H9 (cell line): ENCODE measurements at regions not wholly inside any gene's neighbourhood (a gene's known extent, or its start where the extent isn't known, plus 50 kb on each side); places are given as distances from the start of the nearest gene placed in this dataset.

Experiments used
- DNase-seq: peaks from one replicate; pipeline ENCODE4 v3.0.0-alpha.2; 2017
- H2AFZ ChIP-seq: one replicate; pipeline ENCODE4 v1.6.1; 2013; ENCODE audit warnings: mild to moderate bottlenecking, low read length, control low read depth, moderate library complexity
- H2AK5ac ChIP-seq: 2 replicates; pipeline ENCODE4 v1.6.1; 2013; ENCODE audit warnings: low read length, control low read depth, mixed read lengths; ENCODE audit not compliant: insufficient read length
- H2BK120ac ChIP-seq: one replicate; pipeline ENCODE4 v1.6.1; 2013; ENCODE audit warnings: low read depth, mild to moderate bottlenecking, low read length, control low read depth, inconsistent platforms; ENCODE audit not compliant: poor library complexity, severe bottlenecking
- H2BK12ac ChIP-seq: 2 replicates; pipeline ENCODE4 v1.6.1; 2013; ENCODE audit warnings: low read length, control low read depth, mixed read lengths, low read depth; ENCODE audit not compliant: insufficient read length
- H2BK15ac ChIP-seq: 2 replicates; pipeline ENCODE4 v1.6.1; 2013; ENCODE audit warnings: low read depth, low read length, control low read depth
- H2BK20ac ChIP-seq: one replicate; pipeline ENCODE4 v1.6.1; 2013; ENCODE audit warnings: low read depth, mild to moderate bottlenecking, low read length, control low read depth, inconsistent platforms; ENCODE audit not compliant: poor library complexity, severe bottlenecking
- H2BK5ac ChIP-seq: 2 replicates; pipeline ENCODE4 v1.6.1; 2013; ENCODE audit warnings: low read length, control low read depth, mixed read lengths; ENCODE audit not compliant: insufficient read length
- H3K14ac ChIP-seq: 2 replicates; pipeline ENCODE4 v1.6.1; 2013; ENCODE audit warnings: low read length, control low read depth; ENCODE audit not compliant: insufficient read depth
- H3K18ac ChIP-seq: 2 replicates; pipeline ENCODE4 v1.6.1; 2013; ENCODE audit warnings: low read depth, mild to moderate bottlenecking, mixed read lengths, low read length, control low read depth; ENCODE audit not compliant: insufficient read length
- H3K23ac ChIP-seq: 2 replicates; pipeline ENCODE4 v1.6.1; 2013; ENCODE audit warnings: low read length, control low read depth, mixed read lengths, low read depth; ENCODE audit not compliant: insufficient read length
- H3K23me2 ChIP-seq: 2 replicates; pipeline ENCODE4 v1.6.1; 2013; ENCODE audit warnings: low read depth, mild to moderate bottlenecking, mixed read lengths, low read length, control low read depth; ENCODE audit not compliant: insufficient read length, poor library complexity, severe bottlenecking
- H3K27ac ChIP-seq: 2 replicates; pipeline ENCODE4 v1.5.1; 2013; ENCODE audit warnings: low read length, control low read depth, mixed read lengths, low read depth; ENCODE audit not compliant: insufficient read length
- H3K27me3 ChIP-seq: 2 replicates; pipeline ENCODE4 v1.6.1; 2013; ENCODE audit warnings: low read length, control low read depth, inconsistent platforms; ENCODE audit not compliant: insufficient read depth
- H3K4ac ChIP-seq: 2 replicates; pipeline ENCODE4 v1.6.1; 2013; ENCODE audit warnings: low read depth, mild to moderate bottlenecking, control low read depth, inconsistent platforms, low read length, moderate library complexity
- H3K4me1 ChIP-seq: 2 replicates; pipeline ENCODE4 v1.6.1; 2013; ENCODE audit warnings: low read length, control low read depth, inconsistent platforms; ENCODE audit not compliant: insufficient read depth
- H3K4me2 ChIP-seq: 2 replicates; pipeline ENCODE4 v1.6.1; 2013; ENCODE audit warnings: low read length, control low read depth, mixed read lengths; ENCODE audit not compliant: insufficient read length, insufficient read depth
- H3K56ac ChIP-seq: 2 replicates; pipeline ENCODE4 v1.6.1; 2013; ENCODE audit warnings: low read depth, mild to moderate bottlenecking, mixed read lengths, low read length, control low read depth; ENCODE audit not compliant: insufficient read length
- H3K79me1 ChIP-seq: 2 replicates; pipeline ENCODE4 v1.6.1; 2013; ENCODE audit warnings: low read depth, mild to moderate bottlenecking, moderate library complexity, low read length, control low read depth, inconsistent platforms; ENCODE audit not compliant: insufficient read depth, poor library complexity, severe bottlenecking
- H3K79me2 ChIP-seq: 2 replicates; pipeline ENCODE4 v1.6.1; 2013; ENCODE audit warnings: low read length, control low read depth, inconsistent platforms; ENCODE audit not compliant: insufficient read depth
- H3K9ac ChIP-seq: 2 replicates; pipeline ENCODE4 v1.6.1; 2013; ENCODE audit warnings: low read length, control low read depth, mixed read lengths; ENCODE audit not compliant: insufficient read length; ENCODE audit errors: extremely low read depth
- H3K9me3 ChIP-seq: one replicate; pipeline ENCODE4 v1.6.1; 2013; ENCODE audit warnings: low read depth, low read length, inconsistent platforms; ENCODE audit not compliant: control insufficient read depth
- H3T11ph ChIP-seq: one replicate; pipeline ENCODE4 v1.6.1; 2013; ENCODE audit warnings: mild to moderate bottlenecking, low read length, control low read depth, inconsistent platforms
- H4K20me1 ChIP-seq: one replicate; pipeline ENCODE4 v1.6.1; 2013; ENCODE audit not compliant: control insufficient read depth, insufficient read length, insufficient read depth
- H4K5ac ChIP-seq: 2 replicates; pipeline ENCODE4 v1.6.1; 2013; ENCODE audit warnings: low read depth, mild to moderate bottlenecking, mixed read lengths, low read length, control low read depth; ENCODE audit not compliant: insufficient read length
- H4K8ac ChIP-seq: replicated peaks from 2 replicates; pipeline ENCODE4 v1.6.1; 2013; ENCODE audit warnings: low read length, control low read depth, mixed read lengths, low read depth; ENCODE audit not compliant: insufficient read length
- H4K91ac ChIP-seq: 2 replicates; pipeline ENCODE4 v1.6.1; 2013; ENCODE audit warnings: low read depth, mild to moderate bottlenecking, moderate library complexity, mixed read lengths, low read length, control low read depth; ENCODE audit not compliant: insufficient read length
- H3K27ac Mint-ChIP-seq, 3 experiments: 2 replicates in 2 of 3; 3 replicates in 1 of 3; pipeline ENCODE4 v1.8.0; 2020 to 2021; ENCODE audit warnings: mixed read lengths in 3 of 3, mild to moderate bottlenecking in 1 of 3, moderate library complexity in 1 of 3
- H3K27me3 Mint-ChIP-seq: 2 replicates; pipeline ENCODE4 v1.8.0; 2021; ENCODE audit warnings: low read depth, mild to moderate bottlenecking, moderate library complexity, mixed read lengths
- H3K36me3 Mint-ChIP-seq, 3 experiments: 2 replicates in 2 of 3; 3 replicates in 1 of 3; pipeline ENCODE4 v1.8.0; 2020 to 2021; ENCODE audit warnings: low read depth in 3 of 3, mixed read lengths in 3 of 3; ENCODE audit not compliant: insufficient read depth in 1 of 3
- H3K4me1 Mint-ChIP-seq, 2 experiments: 2 replicates each; pipeline ENCODE4 v1.8.0; 2020; ENCODE audit warnings: mixed read lengths in 2 of 2
- H3K4me3 Mint-ChIP-seq, 2 experiments: 2 replicates in 1 of 2; 3 replicates in 1 of 2; pipeline ENCODE4 v1.8.0; 2020 to 2021; ENCODE audit warnings: mild to moderate bottlenecking in 2 of 2, mixed read lengths in 2 of 2, moderate library complexity in 1 of 2
- H3K9me3 Mint-ChIP-seq, 2 experiments: 2 replicates in 1 of 2; 3 replicates in 1 of 2; pipeline ENCODE4 v1.8.0; 2020; ENCODE audit warnings: mild to moderate bottlenecking in 2 of 2, mixed read lengths in 2 of 2, moderate library complexity in 1 of 2
- CTCF ChIP-seq: fragments of 200-600 bp; sonication (generic); conservative IDR thresholded peaks from 3 replicates; pipeline ENCODE4 v1.8.0; 2021; ENCODE audit warnings: antibody characterized with exemption, mild to moderate bottlenecking
- WGBS: extraction: QIAGEN DNeasy Blood & Tissue Kit; methylation state at CpG from one replicate; pipeline ENCODE4 v1.1.7; 2013; ENCODE audit warnings: missing lambda C conversion rate, low lambda C conversion rate, mixed read lengths; ENCODE audit not compliant: insufficient read length; ENCODE audit errors: extremely low coverage; 5-methylcytosine and 5-hydroxymethylcytosine counted together

DNA sequence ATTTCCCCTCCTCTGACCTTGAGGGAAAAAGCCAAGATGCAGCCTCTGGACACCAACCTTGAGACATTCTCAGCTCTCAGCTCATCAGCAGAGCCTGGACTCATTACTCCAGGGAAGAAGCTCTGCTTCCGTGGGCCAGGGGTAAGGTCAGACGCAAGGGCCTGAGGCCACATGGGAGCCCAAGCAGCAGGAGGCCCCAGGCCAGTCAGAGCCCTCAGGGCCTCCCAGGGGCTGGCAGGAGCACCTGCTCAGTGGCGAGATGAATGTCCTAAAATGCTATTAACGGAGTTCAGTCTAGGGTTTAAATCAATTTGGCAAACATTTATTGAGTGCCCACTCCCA is 208.6 kb downstream of the ERMARD start:
- H3K79me2 ChIP-seq: no peaks in the 10 kb centered on the region
- no peak for DNase-seq
- Mint-ChIP-seq H3K27me3 (peaks cover 19% of the 10 kb centered on the region), H3K9me3 (peaks cover 2 to 6% of the 10 kb centered on the region in 2 experiments; a peak in 4 of 5 replicates), H3K4me1 (peaks cover 11 to 17% of the 10 kb centered on the region in 2 experiments), H3K36me3 (0 out of 7 replicates have a peak, but pooled peaks cover 0 to 1% (median 0%) of the 10 kb centered on the region in 3 experiments), H3K4me3 (no peak overlapping the region), H3K27ac (no peak overlapping the region)
- peaks cover 3% of the 10 kb centered on the region for H3K23me2 ChIP-seq
- H3K9me3 ChIP-seq: no peaks in the 10 kb centered on the region
- no peak overlapping the region for H2AK5ac ChIP-seq
- H3K27ac ChIP-seq: no peak overlapping the region
- H3T11ph ChIP-seq: no peak overlapping the region
- no CpG with 5 or more reads among the region's 4 CpGs for WGBS
- no peak overlapping the region for H4K8ac ChIP-seq
- H3K79me1 ChIP-seq: no peaks in the 10 kb centered on the region
- H2AFZ ChIP-seq: no peak overlapping the region
- H4K20me1 ChIP-seq: no peaks in the 10 kb centered on the region
- no peak overlapping the region for H3K4ac ChIP-seq
- no peak overlapping the region for H3K14ac ChIP-seq
- H4K91ac ChIP-seq: no peak overlapping the region
- H2BK20ac ChIP-seq: no peak overlapping the region
- H3K27me3 ChIP-seq: no peaks in the 10 kb centered on the region; the same call in 1 of the 2 replicates
- H2BK5ac ChIP-seq: no peak overlapping the region
- H3K56ac ChIP-seq: no peak overlapping the region
- no peak overlapping the region for H3K9ac ChIP-seq
- no peak overlapping the region for H3K23ac ChIP-seq
- no peaks in the 10 kb centered on the region for H3K4me1 ChIP-seq
- H3K18ac ChIP-seq: no peak overlapping the region
- H2BK15ac ChIP-seq: no peak overlapping the region
- H2BK120ac ChIP-seq: no peak overlapping the region
- no peak overlapping the region for H3K4me2 ChIP-seq
- no peak overlapping the region for H2BK12ac ChIP-seq
- TF ChIP-seq CTCF: no peak
- H4K5ac ChIP-seq: no peak overlapping the region
